Activated T-cell treated with anti-CD3 and anti-CD28 coated beads for 24 hours (primary cell): ENCODE measurements at regions not wholly inside any gene's neighbourhood (a gene's known extent, or its start where the extent isn't known, plus 50 kb on each side); places are given as distances from the start of the nearest gene placed in this dataset.

Source experiments
- DNase-seq: peaks from one replicate; pipeline ENCODE4 v3.0.0-alpha.2; 2020; ENCODE audit warnings: low read depth

GRCh38 chr20:11212902-11213301, 539.1 kb upstream of the JAG1 start:
- DNase-seq, result no peak

GRCh38 chr20:11214256-11214840, 540.5 kb upstream of the JAG1 start:
- DNase-seq, result no peak

GRCh38 chr20:11216451-11217314, 542.9 kb upstream of the JAG1 start:
- DNase-seq, result no peak

GRCh38 chr20:11217326-11218172, 543.8 kb upstream of the JAG1 start:
- DNase-seq, result no peak

- no peak for DNase-seq
These were observed 544.4 kb upstream of the JAG1 start for GRCh38 chr20:11218173-11218680.

GRCh38 chr20:11219192-11219591, 545.4 kb upstream of the JAG1 start:
- DNase-seq, result no peak

GRCh38 chr20:11221046-11221445, 547.2 kb upstream of the JAG1 start:
- DNase-seq, result no peak

- DNase-seq, result no peak
These were observed 548.4 kb upstream of the JAG1 start for GRCh38 chr20:11222243-11222642.

- no peak for DNase-seq
These were observed 553.8 kb upstream of the JAG1 start for GRCh38 chr20:11227602-11228001.

GRCh38 chr20:11229772-11230171, 556.0 kb upstream of the JAG1 start:
- DNase-seq, result no peak

- DNase-seq, result no peak
These were observed 557.2 kb upstream of the JAG1 start for GRCh38 chr20:11230999-11231398.

- no peak for DNase-seq
These were observed 558.2 kb upstream of the JAG1 start for GRCh38 chr20:11231742-11232648.

GRCh38 chr20:11232896-11233295, 559.1 kb upstream of the JAG1 start:
- no peak for DNase-seq

- no peak for DNase-seq
These were observed 560.4 kb upstream of the JAG1 start for GRCh38 chr20:11234181-11234580.

GRCh38 chr20:11234608-11235007, 560.8 kb upstream of the JAG1 start:
- DNase-seq, result no peak

GRCh38 chr20:11235058-11235457, 561.3 kb upstream of the JAG1 start:
- DNase-seq, result no peak

- DNase-seq, result no peak
These were observed 568.5 kb upstream of the JAG1 start for GRCh38 chr20:11242320-11242719.

GRCh38 chr20:11245431-11245830, 571.6 kb upstream of the JAG1 start:
- no peak for DNase-seq

GRCh38 chr20:11246251-11246775, 572.5 kb upstream of the JAG1 start:
- no peak for DNase-seq

- DNase-seq, result no peak
These were observed 573.5 kb upstream of the JAG1 start for GRCh38 chr20:11247046-11248010.
